Cerebellar cortex (tissue), 1 donor: ENCODE measurements at regions not wholly inside any gene's neighbourhood (a gene's known extent, or its start where the extent isn't known, plus 50 kb on each side); places are given as distances from the start of the nearest gene placed in this dataset.
"Not testable (repeated sequence)": the region's sequence is repeated elsewhere in the genome, so short reads cannot be mapped to it uniquely, and the experiment has no call there.

Experiments
- DNase-seq: peaks from one replicate; pipeline ENCODE4 v3.0.0-alpha.2; 2015; ENCODE audit warnings: low spot score

GRCh38 chr14:28820677-28821076, 54.1 kb downstream of the FOXG1 start:
- no peak for DNase-seq

GRCh38 chr14:28821993-28822392, 55.4 kb downstream of the FOXG1 start:
- no peak for DNase-seq

- DNase-seq = no peak
Measured at GRCh38 chr14:28823245-28823644, 56.7 kb downstream of the FOXG1 start.

- no peak for DNase-seq
Measured at GRCh38 chr14:28830115-28830534, 63.5 kb downstream of the FOXG1 start.

- DNase-seq = no peak
Measured at GRCh38 chr14:28831126-28831525, 64.5 kb downstream of the FOXG1 start.

GRCh38 chr14:28842569-28842968, 76.0 kb downstream of the FOXG1 start:
- DNase-seq = not testable (repeated sequence)

GRCh38 chr14:28867571-28867970, 101.0 kb downstream of the FOXG1 start:
- no peak for DNase-seq

- DNase-seq = no peak
Measured at GRCh38 chr14:28870033-28870564, 103.5 kb downstream of the FOXG1 start.

GRCh38 chr14:28875934-28876571, 109.5 kb downstream of the FOXG1 start:
- no peak for DNase-seq

- no peak for DNase-seq
Measured at GRCh38 chr14:28876572-28876945, 110.0 kb downstream of the FOXG1 start.

GRCh38 chr14:28877923-28878322, 111.3 kb downstream of the FOXG1 start:
- no peak for DNase-seq

- no peak for DNase-seq
Measured at GRCh38 chr14:28879573-28879996, 113.0 kb downstream of the FOXG1 start.

GRCh38 chr14:28886940-28887339, 120.4 kb downstream of the FOXG1 start:
- no peak for DNase-seq

GRCh38 chr14:28895389-28895788, 128.8 kb downstream of the FOXG1 start:
- no peak for DNase-seq

- DNase-seq = no peak
Measured at GRCh38 chr14:28896337-28896736, 129.8 kb downstream of the FOXG1 start.

GRCh38 chr14:28901631-28902030, 135.0 kb downstream of the FOXG1 start:
- DNase-seq = no peak

GRCh38 chr14:28902930-28903329, 136.3 kb downstream of the FOXG1 start:
- DNase-seq = no peak

GRCh38 chr14:28911521-28911920, 144.9 kb downstream of the FOXG1 start:
- DNase-seq = no peak

- no peak for DNase-seq
Measured at GRCh38 chr14:28913056-28913455, 146.5 kb downstream of the FOXG1 start.

GRCh38 chr14:28926122-28926521, 159.5 kb downstream of the FOXG1 start:
- DNase-seq = no peak

- DNase-seq = no peak
Measured at GRCh38 chr14:28931999-28932398, 165.4 kb downstream of the FOXG1 start.

GRCh38 chr14:28936601-28937000, 170.0 kb downstream of the FOXG1 start:
- DNase-seq = no peak

- no peak for DNase-seq
Measured at GRCh38 chr14:28941758-28942157, 175.2 kb downstream of the FOXG1 start.

GRCh38 chr14:28944605-28945004, 178.0 kb downstream of the FOXG1 start:
- no peak for DNase-seq
